ENCODE measurements at regions not wholly inside any gene's neighbourhood (a gene's known extent, or its start where the extent isn't known, plus 50 kb on each side); places are given as distances from the start of the nearest gene placed in this dataset.

- intact Hi-C loops (cut with DNase I; ENCODE audit: low total_unique reads): loop anchor here (10.0 kb wide), 1 partner anchor 263 kb away; no protein-coding TSS in a partner anchor
- H3K4me1 ChIP-seq: peaks cover 0 to 21% (median 2%) of the 10 kb centered on the region in 4 donors
- H3K36me3 ChIP-seq: no peaks in the 10 kb centered on the region
- TF ChIP-seq CTCF (IDR thresholded peaks at IDR 0.05) (no peak), POLR2A (IDR thresholded peaks at IDR 0.05) (no peak)
- no peak overlapping the region for H3K27ac ChIP-seq
- H3K4me3 ChIP-seq: no peak overlapping the region
- in situ Hi-C loops (cut with MboI; ENCODE audit: low pct_ligation_motif_present in 1 of 4, low pct_unique_long_range_greater_than_20kb in 1 of 4, low sequenced_read_pairs in 3 of 4): loop anchor here in 1 of 4 donors (25.0 kb wide), 1 partner anchor 256 kb away; the partner anchor contains the start of genes KLLN and PTEN
- WGBS, 2 donors (ENCODE audit: low coverage in 1 of 2): 74 to 80% methylated on average over 4 of the region's 4 CpGs
- H3K9me3 ChIP-seq: no peaks in the 10 kb centered on the region
- no peak for DNase-seq
- H3K27me3 ChIP-seq: no peaks in the 10 kb centered on the region
Observed at GRCh38 chr10:88117869-88118632, 254.6 kb downstream of the PTEN start.

- H3K4me3 ChIP-seq: no peak overlapping the region
- intact Hi-C loops (cut with DNase I; ENCODE audit: low total_unique reads): loop anchor here (10.0 kb wide), 1 partner anchor 264 kb away; no protein-coding TSS in a partner anchor
- no peak overlapping the region for H3K27ac ChIP-seq
- no peaks in the 10 kb centered on the region for H3K9me3 ChIP-seq
- peaks cover 0 to 19% (median 2%) of the 10 kb centered on the region in 4 donors for H3K4me1 ChIP-seq
- no peaks in the 10 kb centered on the region for H3K27me3 ChIP-seq
- TF ChIP-seq POLR2A (IDR thresholded peaks at IDR 0.05) (no peak), EP300 (IDR thresholded peaks at IDR 0.05; ENCODE audit: low read depth) (no peak), CTCF (IDR thresholded peaks at IDR 0.05) (no peak), POLR2AphosphoS5 (IDR thresholded peaks at IDR 0.05) (no peak)
- in situ Hi-C loops (cut with MboI; ENCODE audit: low pct_ligation_motif_present in 1 of 4, low pct_unique_long_range_greater_than_20kb in 1 of 4, low sequenced_read_pairs in 3 of 4): loop anchor here in 1 of 4 donors (25.0 kb wide), 1 partner anchor 256 kb away; the partner anchor contains the start of genes KLLN and PTEN
- no peaks in the 10 kb centered on the region for H3K36me3 ChIP-seq
- no peak for DNase-seq
- 66 to 94% methylated on average over 4 of the region's 4 CpGs for WGBS, 2 donors (ENCODE audit: low coverage in 1 of 2)
Observed at GRCh38 chr10:88118729-88119128, 255.3 kb downstream of the PTEN start.

- 62 to 68% methylated on average over 2 of the region's 2 CpGs for WGBS, 2 donors (ENCODE audit: low coverage in 1 of 2)
- intact Hi-C loops (cut with DNase I; ENCODE audit: low total_unique reads) (loop anchor here (10.0 kb wide), 1 partner anchor 264 kb away; no protein-coding TSS in a partner anchor), in situ Hi-C loops (cut with MboI; ENCODE audit: low pct_ligation_motif_present in 1 of 4, low pct_unique_long_range_greater_than_20kb in 1 of 4, low sequenced_read_pairs in 3 of 4) (loop anchor here in 1 of 4 donors (25.0 kb wide), 1 partner anchor 257 kb away; the partner anchor contains the start of genes KLLN and PTEN)
- no peaks in the 10 kb centered on the region for H3K36me3 ChIP-seq
- no peak overlapping the region for H3K27ac ChIP-seq
- peaks cover 0 to 15% (median 2%) of the 10 kb centered on the region in 4 donors for H3K4me1 ChIP-seq
- TF ChIP-seq POLR2AphosphoS5 (IDR thresholded peaks at IDR 0.05) (no peak), EP300 (IDR thresholded peaks at IDR 0.05; ENCODE audit: low read depth) (no peak), CTCF (IDR thresholded peaks at IDR 0.05) (no peak)
- H3K4me3 ChIP-seq: no peak overlapping the region
- H3K9me3 ChIP-seq: no peaks in the 10 kb centered on the region
- H3K27me3 ChIP-seq: no peaks in the 10 kb centered on the region
- no peak for DNase-seq
Observed at GRCh38 chr10:88119160-88119559, 255.7 kb downstream of the PTEN start.

GRCh38 chr10:88120075-88120474 is 256.6 kb downstream of the PTEN start:
- H3K9me3 ChIP-seq: no peaks in the 10 kb centered on the region
- WGBS, 2 donors (ENCODE audit: low coverage in 1 of 2): 72 to 79% methylated on average over 3 to 8 of the region's 8 CpGs
- H3K4me1 ChIP-seq: peaks cover 0 to 10% (median 2%) of the 10 kb centered on the region in 4 donors
- no peak for DNase-seq
- TF ChIP-seq POLR2A (IDR thresholded peaks at IDR 0.05) (no peak), CTCF (IDR thresholded peaks at IDR 0.05) (no peak), EP300 (IDR thresholded peaks at IDR 0.05; ENCODE audit: low read depth) (no peak), POLR2AphosphoS5 (IDR thresholded peaks at IDR 0.05) (no peak)
- no peak overlapping the region for H3K4me3 ChIP-seq
- H3K27ac ChIP-seq: no peak overlapping the region
- H3K27me3 ChIP-seq: no peaks in the 10 kb centered on the region
- intact Hi-C loops (cut with DNase I; ENCODE audit: low total_unique reads) (no loop called here), in situ Hi-C loops (cut with MboI; ENCODE audit: low pct_ligation_motif_present in 1 of 4, low pct_unique_long_range_greater_than_20kb in 1 of 4, low sequenced_read_pairs in 3 of 4) (loop anchor here in 1 of 4 donors (25.0 kb wide), 1 partner anchor 258 kb away; the partner anchor contains the start of genes KLLN and PTEN)
- H3K36me3 ChIP-seq: no peaks in the 10 kb centered on the region

Data from transverse colon (tissue), 4 donors.